Transverse colon (tissue), 4 donors: ENCODE measurements at regions not wholly inside any gene's neighbourhood (a gene's known extent, or its start where the extent isn't known, plus 50 kb on each side); places are given as distances from the start of the nearest gene placed in this dataset.

Experiments used
- DNase-seq: peaks from one replicate; pipeline ENCODE4 v3.0.0-alpha.2; 2019
- H3K27ac ChIP-seq, 4 donors: fragments of 200-600 bp; sonication (generic); 2 replicates each; pipeline ENCODE4 v1.5.1; 2016 to 2018; ENCODE audit warnings: inconsistent platforms in 4 of 4
- H3K27me3 ChIP-seq: fragments of 200-600 bp; sonication (generic); 2 replicates; pipeline ENCODE4 v1.5.1; 2017; ENCODE audit warnings: inconsistent platforms
- H3K36me3 ChIP-seq, 4 donors: fragments of 200-600 bp; sonication (generic); 2 replicates each; pipeline ENCODE4 v1.5.1; 2017 to 2019; ENCODE audit warnings: inconsistent platforms in 4 of 4
- H3K4me1 ChIP-seq, 4 donors: fragments of 200-600 bp; sonication (generic); 2 replicates each; pipeline ENCODE4 v1.5.1; 2017 to 2020; ENCODE audit warnings: inconsistent platforms in 4 of 4
- H3K4me3 ChIP-seq, 4 donors: fragments of 200-600 bp; sonication (generic); 1 replicate in 1 of 4; 2 replicates in 3 of 4; pipeline versions ENCODE4 v1.5.1 to v1.6.1; 2017 to 2019; ENCODE audit warnings: inconsistent platforms in 4 of 4
- H3K9me3 ChIP-seq, 2 donors: fragments of 200-600 bp; sonication (generic); 2 replicates each; pipeline ENCODE4 v1.5.1; 2017 to 2019; ENCODE audit warnings: inconsistent platforms in 2 of 2
- CTCF ChIP-seq, 5 experiments: fragments of 200-600 bp in 3 of 5; fragments of 450-650 bp in 2 of 5; sonication (generic) in 3 of 5; IDR thresholded peaks; 1 replicate in 2 of 5; 2 replicates in 3 of 5; pipeline ENCODE4 v1.5.1; 2016 to 2017; ENCODE audit warnings: antibody characterized with exemption in 5 of 5, inconsistent platforms in 3 of 5, mild to moderate bottlenecking in 2 of 5, moderate library complexity in 1 of 5
- EP300 ChIP-seq: sonication (generic); formaldehyde crosslinking; IDR thresholded peaks from one replicate; pipeline ENCODE4 v1.6.1; 2017; ENCODE audit warnings: antibody characterized with exemption, low read depth
- POLR2A ChIP-seq: fragments of 450-650 bp; IDR thresholded peaks from one replicate; pipeline ENCODE4 v1.6.1; 2016; ENCODE audit warnings: antibody characterized with exemption, mild to moderate bottlenecking, moderate library complexity
- POLR2AphosphoS5 ChIP-seq, 3 donors: sonication (generic); formaldehyde crosslinking; IDR thresholded peaks; one replicate each; pipeline ENCODE4 v1.6.1; 2016; ENCODE audit warnings: antibody characterized with exemption in 3 of 3
- WGBS, 2 donors: methylation state at CpG; one replicate each; pipeline ENCODE4 v1.1.5; 2018; ENCODE audit warnings: low coverage in 1 of 2; 5-methylcytosine and 5-hydroxymethylcytosine counted together
- in situ Hi-C, 4 donors: fragments of 200-750 bp; cut with MboI; loops; one replicate each; pipeline versions ENCODE4 v1.15.0 to v1.15.1; 2017; ENCODE audit warnings: low sequenced_read_pairs in 3 of 4, low pct_ligation_motif_present in 1 of 4, low pct_unique_long_range_greater_than_20kb in 1 of 4
- intact Hi-C: fragments of 100-400 bp; cut with DNase I; formaldehyde crosslinking; loops from one replicate; pipeline ENCODE4 v1.15.1; 2023; ENCODE audit warnings: low total_unique reads

GRCh38 chr12:42936991-42937390 is 347.4 kb upstream of the PRICKLE1 start:
- H3K4me1 ChIP-seq: no peaks in the 10 kb centered on the region
- WGBS, 2 donors: 62 to 68% methylated on average over 2 to 3 of the region's 3 CpGs
- no peaks in the 10 kb centered on the region for H3K27me3 ChIP-seq
- no peak overlapping the region for H3K4me3 ChIP-seq
- no peak overlapping the region for H3K27ac ChIP-seq
- no peak for DNase-seq
- no peaks in the 10 kb centered on the region for H3K36me3 ChIP-seq
- in situ Hi-C loops: no loop called here
- no peak for TF ChIP-seq POLR2AphosphoS5 (IDR thresholded peaks at IDR 0.05)
- TF ChIP-seq POLR2A: no peak
- no peak for TF ChIP-seq CTCF (IDR thresholded peaks at IDR 0.05)
- TF ChIP-seq EP300: no peak
- H3K9me3 ChIP-seq: peaks cover 0 to 4% of the 10 kb centered on the region in 2 donors
- intact Hi-C loops: no loop called here

- WGBS, 2 donors: 81 to 100% methylated on average over 1 of the region's 1 CpG
- TF ChIP-seq EP300 (no peak), CTCF (IDR thresholded peaks at IDR 0.05) (no peak), POLR2A (no peak), POLR2AphosphoS5 (IDR thresholded peaks at IDR 0.05) (no peak)
- no peak for DNase-seq
- no peaks in the 10 kb centered on the region for H3K4me1 ChIP-seq
- H3K36me3 ChIP-seq: no peaks in the 10 kb centered on the region
- no peak overlapping the region for H3K4me3 ChIP-seq
- intact Hi-C loops: no loop called here
- H3K27me3 ChIP-seq: no peaks in the 10 kb centered on the region
- in situ Hi-C loops: no loop called here
- no peaks in the 10 kb centered on the region for H3K9me3 ChIP-seq
- H3K27ac ChIP-seq: no peak overlapping the region
These were observed 346.7 kb upstream of the PRICKLE1 start for GRCh38 chr12:42936260-42936659.

- DNase-seq: no peak
- 65 to 76% methylated on average over 2 of the region's 2 CpGs for WGBS, 2 donors
These were observed 346.2 kb upstream of the PRICKLE1 start for GRCh38 chr12:42935756-42936155.

GRCh38 chr12:42935090-42935489 is 345.5 kb upstream of the PRICKLE1 start:
- in situ Hi-C loops (no loop called here), intact Hi-C loops (no loop called here)
- Histone ChIP-seq H3K4me1 (no peaks in the 10 kb centered on the region), H3K9me3 (no peaks in the 10 kb centered on the region), H3K4me3 (no peak overlapping the region), H3K27ac (no peak overlapping the region), H3K27me3 (no peaks in the 10 kb centered on the region), H3K36me3 (no peaks in the 10 kb centered on the region)
- 73 to 95% methylated on average over 5 of the region's 5 CpGs for WGBS, 2 donors
- no peak for DNase-seq
- no peak for TF ChIP-seq POLR2AphosphoS5 (IDR thresholded peaks at IDR 0.05)

More at GRCh38 chr12:42935756-42936155, 346.2 kb upstream of the PRICKLE1 start:
- no peak overlapping the region for H3K27ac ChIP-seq
- no peaks in the 10 kb centered on the region for H3K4me1 ChIP-seq
- TF ChIP-seq POLR2A: no peak
- no peak for TF ChIP-seq EP300
- H3K4me3 ChIP-seq: no peak overlapping the region
- H3K27me3 ChIP-seq: no peaks in the 10 kb centered on the region
- in situ Hi-C loops (no loop called here), intact Hi-C loops (no loop called here)
- H3K36me3 ChIP-seq: no peaks in the 10 kb centered on the region
- no peaks in the 10 kb centered on the region for H3K9me3 ChIP-seq

- no peak overlapping the region for H3K27ac ChIP-seq
- no peak for TF ChIP-seq EP300
- TF ChIP-seq CTCF (IDR thresholded peaks at IDR 0.05): no peak
- TF ChIP-seq POLR2AphosphoS5 (IDR thresholded peaks at IDR 0.05): no peak
- TF ChIP-seq POLR2A: no peak
- H3K9me3 ChIP-seq: no peaks in the 10 kb centered on the region
- no peak for DNase-seq
- H3K36me3 ChIP-seq: no peaks in the 10 kb centered on the region
- H3K4me3 ChIP-seq: no peak overlapping the region
- in situ Hi-C loops (no loop called here), intact Hi-C loops (no loop called here)
- no peaks in the 10 kb centered on the region for H3K4me1 ChIP-seq
- no peaks in the 10 kb centered on the region for H3K27me3 ChIP-seq
- 47 to 54% methylated on average over 5 to 6 of the region's 6 CpGs for WGBS, 2 donors
These were observed 344.0 kb upstream of the PRICKLE1 start for GRCh38 chr12:42933461-42934081.
